Pancreas (tissue), 10 donors: ENCODE measurements at regions not wholly inside any gene's neighbourhood (a gene's known extent, or its start where the extent isn't known, plus 50 kb on each side); places are given as distances from the start of the nearest gene placed in this dataset.

Experiments used
- ATAC-seq, 4 donors: fragments of 200-7000 bp; cut with Tn5 transposase; one replicate each; pipeline versions ENCODE4 v1.8.0 to v1.9.1; 2020; ENCODE audit warnings: mild to moderate bottlenecking in 4 of 4, moderate library complexity in 4 of 4
- DNase-seq, 6 donors: peaks; one replicate each; pipeline ENCODE4 v3.0.0-alpha.2; 2020
- FAIRE-seq: peaks from 2 replicates; lab custom pipeline; 2012; peaks lifted over from hg19 to GRCh38; lab: Jason Lieb, UNC
- H3K27ac ChIP-seq, 4 donors: fragments of 200-600 bp; sonication (generic); 1 replicate in 3 of 4; 2 replicates in 1 of 4; pipeline versions ENCODE4 v1.5.0 to v1.8.0; 2020
- H3K27me3 ChIP-seq, 4 donors: fragments of 200-600 bp; one replicate each; pipeline ENCODE4 v1.8.0; 2021
- H3K36me3 ChIP-seq, 3 donors: fragments of 200-600 bp; sonication (generic) in 1 of 3; one replicate each; pipeline versions ENCODE4 v1.5.0 to v1.8.0; 2020 to 2021
- H3K4me1 ChIP-seq, 3 donors: fragments of 200-600 bp; one replicate each; pipeline ENCODE4 v1.8.0; 2021
- H3K4me3 ChIP-seq, 4 donors: fragments of 200-600 bp; sonication (generic) in 2 of 4; one replicate each; pipeline versions ENCODE4 v1.5.0 to v1.8.0; 2020 to 2021
- H3K9me3 ChIP-seq, 4 donors: fragments of 200-600 bp; one replicate each; pipeline ENCODE4 v1.8.0; 2021
- CTCF ChIP-seq, 4 donors: fragments of 200-600 bp; sonication (generic) in 3 of 4; IDR thresholded peaks; one replicate each; pipeline versions ENCODE4 v1.5.0 to v1.8.0; 2021; ENCODE audit warnings: antibody characterized with exemption in 4 of 4
- WGBS, 2 donors: extraction: QIAGEN DNeasy Blood & Tissue Kit; methylation state at CpG; one replicate each; pipeline ENCODE4 v1.1.7; 2013; 5-methylcytosine and 5-hydroxymethylcytosine counted together
- intact Hi-C, 3 donors: fragments of 100-400 bp; cut with DNase I; formaldehyde crosslinking; loops; one replicate each; pipeline versions ENCODE4 v1.11.1 to v1.14.2; 2022
- donor health status: healthy with polysubstance abuse.
- donor health status: DM: no; HTN: no; CAD: no; lungs with moderate emphysema.
- donor health status: DM: no; HTN: no; CAD: no.
- donor health status: control.
- donor health status: control.
- donor health status: Bipolar disorder and iron deficiency.
- donor health status: DM: yes; HTN: yes; CAD: no.
- donor health status: DM: no; HTN: no; CAD: no.
- donor health status: DM: no; HTN: no; CAD: no.
- donor health status: DM: yes; HTN: yes; CAD: no.

- intact Hi-C loops: no loop called here
- FAIRE-seq: no peak
- no peak for TF ChIP-seq CTCF (IDR thresholded peaks at IDR 0.05)
These were observed 179.7 kb downstream of the DLL1 start for GRCh38 chr6:170111141-170111664.

GRCh38 chr6:170110201-170111140 lies 180.4 kb downstream of the DLL1 start:
- H3K27ac ChIP-seq: no peak overlapping the region
- TF ChIP-seq CTCF (IDR thresholded peaks at IDR 0.05): no peak
- ATAC-seq (no peak), FAIRE-seq (no peak), DNase-seq (peak in 3 of 6 donors; percentile 6 to 45 (median 43))
- H3K9me3 ChIP-seq: no peaks in the 10 kb centered on the region
- no peaks in the 10 kb centered on the region for H3K4me1 ChIP-seq
- intact Hi-C loops: no loop called here
- no peaks in the 10 kb centered on the region for H3K27me3 ChIP-seq
- WGBS, 2 donors: 78 to 82% methylated on average over 44 of the region's 44 CpGs
- H3K4me3 ChIP-seq: no peak overlapping the region
- H3K36me3 ChIP-seq: no peaks in the 10 kb centered on the region

More at GRCh38 chr6:170111141-170111664, 179.7 kb downstream of the DLL1 start:
- ATAC-seq (no peak), DNase-seq (peak in 2 of 6 donors; percentile 3 to 14)
- Histone ChIP-seq H3K9me3 (no peaks in the 10 kb centered on the region), H3K27me3 (no peaks in the 10 kb centered on the region), H3K4me3 (no peak overlapping the region), H3K36me3 (no peaks in the 10 kb centered on the region), H3K4me1 (no peaks in the 10 kb centered on the region), H3K27ac (no peak overlapping the region)
- WGBS, 2 donors: 86 to 89% methylated on average over 8 of the region's 8 CpGs

- DNase-seq: peak in 2 of 6 donors; percentile 2 to 39
These were observed 181.8 kb downstream of the DLL1 start for GRCh38 chr6:170108890-170109587.

GRCh38 chr6:170108456-170108855 lies 182.4 kb downstream of the DLL1 start:
- WGBS, 2 donors: 88 to 90% methylated on average over 9 of the region's 9 CpGs
- FAIRE-seq: no peak
- no peak overlapping the region for H3K27ac ChIP-seq
- H3K36me3 ChIP-seq: no peaks in the 10 kb centered on the region
- ATAC-seq: no peak
- H3K27me3 ChIP-seq: no peaks in the 10 kb centered on the region
- H3K4me1 ChIP-seq: no peaks in the 10 kb centered on the region
- H3K9me3 ChIP-seq: no peaks in the 10 kb centered on the region
- TF ChIP-seq CTCF (IDR thresholded peaks at IDR 0.05): no peak
- H3K4me3 ChIP-seq: no peak overlapping the region
- DNase-seq: peak in 2 of 6 donors; percentile 35 to 37
- intact Hi-C loops: no loop called here

More at GRCh38 chr6:170108890-170109587, 181.8 kb downstream of the DLL1 start:
- H3K4me3 ChIP-seq: no peak overlapping the region
- no peaks in the 10 kb centered on the region for H3K9me3 ChIP-seq
- H3K36me3 ChIP-seq: no peaks in the 10 kb centered on the region
- H3K27ac ChIP-seq: no peak overlapping the region
- ATAC-seq (no peak), FAIRE-seq (no peak)
- WGBS, 2 donors: 86 to 94% methylated on average over 15 of the region's 15 CpGs
- no peak for TF ChIP-seq CTCF (IDR thresholded peaks at IDR 0.05)
- intact Hi-C loops: no loop called here
- H3K4me1 ChIP-seq: no peaks in the 10 kb centered on the region
- H3K27me3 ChIP-seq: no peaks in the 10 kb centered on the region
